ENCODE measurements at regions not wholly inside any gene's neighbourhood (a gene's known extent, or its start where the extent isn't known, plus 50 kb on each side); places are given as distances from the start of the nearest gene placed in this dataset.

GRCh38 chr17:34434052-34434451 is 71.0 kb upstream of the CCL1 start (continued):
- TF ChIP-seq CBX8 (IDR thresholded peaks at IDR 0.05; ENCODE audit: borderline replicate concordance, extremely low read depth, low read depth, low read length, poor library complexity, severe bottlenecking) (no peak), CCAR2 (IDR thresholded peaks at IDR 0.05; ENCODE audit: low read depth, low read length) (no peak), POLR2AphosphoS5 (IDR thresholded peaks at IDR 0.05; ENCODE audit: control insufficient read depth, insufficient read depth, low read depth, low read length) (no peak), NR1H2 (CRISPR knock-in tag; IDR thresholded peaks at IDR 0.05) (no peak), POU5F1 (IDR thresholded peaks at IDR 0.05; ENCODE audit: borderline replicate concordance, low read depth, low read length, partially characterized antibody) (no peak)

DNA sequence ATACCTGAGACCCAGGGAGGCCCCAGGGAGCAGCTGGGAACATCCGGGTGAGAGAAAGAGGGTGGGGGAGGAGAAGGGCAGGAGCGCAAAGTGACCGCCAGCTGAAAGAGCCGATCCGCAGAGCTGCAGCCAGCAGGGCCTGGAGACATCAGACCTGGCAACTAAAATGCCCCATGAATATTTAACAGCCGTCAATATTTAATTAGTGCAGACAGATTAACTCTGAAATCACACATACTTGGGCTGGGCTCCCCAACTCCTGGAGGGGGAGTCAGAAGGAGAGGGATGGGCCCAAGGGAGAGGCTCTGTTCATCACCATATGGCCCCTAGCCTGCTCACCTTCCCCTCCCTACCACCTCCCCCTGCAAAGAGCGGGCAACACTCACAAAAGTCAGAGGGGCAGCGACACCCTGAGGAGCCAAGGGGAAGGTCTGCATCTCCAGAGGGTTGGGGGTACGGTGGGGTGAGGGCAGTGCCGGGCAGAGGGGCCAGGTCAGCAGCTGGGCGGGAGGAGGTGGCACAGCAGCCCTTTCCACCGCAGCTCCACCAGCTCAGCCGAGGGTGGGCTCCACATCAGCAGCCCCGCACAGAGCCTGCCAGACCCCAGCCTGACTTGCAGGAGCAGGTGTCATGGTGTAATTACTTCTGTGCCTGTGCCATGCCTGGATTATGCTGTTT is 61.9 kb upstream of the CCL1 start:
- Histone ChIP-seq H3K27me3 (ENCODE audit: control insufficient read depth in 2 of 2, insufficient read depth in 2 of 2, low read length in 2 of 2) (peaks cover 16 to 26% of the 10 kb centered on the region in 2 experiments; a peak in 3 of 5 replicates), H4K20me1 (replicated peaks; ENCODE audit: control insufficient read depth, insufficient read depth, low read length) (no peaks in the 10 kb centered on the region), H3K9ac (ENCODE audit: insufficient read depth in 1 of 2, low read depth in 2 of 2, low read length in 2 of 2) (no peak overlapping the region), H3K79me2 (ENCODE audit: control insufficient read depth, insufficient read depth, low read length) (no peaks in the 10 kb centered on the region), H2AFZ (ENCODE audit: low read depth, low read length) (no peak overlapping the region), H3K27ac (ENCODE audit: extremely low read depth, low read depth, low read length) (no peak overlapping the region), H3K9me1 (ENCODE audit: control insufficient read depth, insufficient read depth, low read length) (no peaks in the 10 kb centered on the region), H3K4me2 (ENCODE audit: insufficient read depth, low read length) (no peak overlapping the region), H3K9me3 (replicated peaks; ENCODE audit: control insufficient read depth, insufficient read depth, low read depth, low read length) (no peaks in the 10 kb centered on the region), H3K4me1 (replicated peaks in 1 of 2; ENCODE audit: control insufficient read depth in 2 of 2, insufficient read depth in 2 of 2, low read length in 2 of 2) (peaks cover 0 to 4% of the 10 kb centered on the region in 2 experiments; a peak in 1 of 5 replicates), H3K36me3 (ENCODE audit: control insufficient read depth, insufficient read depth, low read length) (no peaks in the 10 kb centered on the region), H3K4me3 (no peak overlapping the region)
- POLR2A ChIA-PET, result interaction anchor here (0.6 kb wide), 1 partner anchor 29 kb away, joined by 3 read pairs; no protein-coding TSS in a partner anchor
- in situ Hi-C loops (cut with MboI) (loop anchor here (25.0 kb wide), 1 partner anchor 1312 kb away; the partner anchor contains the start of gene RASL10B), intact Hi-C loops (cut with micrococcal nuclease) (loop anchor here (5.0 to 10.0 kb wide), 2 partner anchors 470 to 697 kb away; partner anchors contain the start of gene FNDC8)
- no peak for DNase-seq (ENCODE audit: extremely low read depth in 1 of 4, low spot score in 3 of 4)
- TF ChIP-seq CTCF (IDR thresholded peaks at IDR 0.05 in 2 of 3, conservative IDR thresholded peaks at IDR 0.05 in 1 of 3; ENCODE audit: insufficient read depth in 2 of 3, low read depth in 1 of 3, low read length in 3 of 3), result peak in 2 of 3 experiments; percentile 13 to 19; a peak in 2 of 6 replicates
- TF ChIP-seq EZH2 (IDR thresholded peaks at IDR 0.05; ENCODE audit: borderline replicate concordance, low read depth, low read length), result no peak
- no peak for TF ChIP-seq AFF1 (IDR thresholded peaks at IDR 0.05; ENCODE audit: low read depth in 1 of 2, partially characterized antibody in 2 of 2)
- TF ChIP-seq CBX1 (IDR thresholded peaks at IDR 0.05; ENCODE audit: low read depth), result no peak
- TF ChIP-seq, protein P1, sequence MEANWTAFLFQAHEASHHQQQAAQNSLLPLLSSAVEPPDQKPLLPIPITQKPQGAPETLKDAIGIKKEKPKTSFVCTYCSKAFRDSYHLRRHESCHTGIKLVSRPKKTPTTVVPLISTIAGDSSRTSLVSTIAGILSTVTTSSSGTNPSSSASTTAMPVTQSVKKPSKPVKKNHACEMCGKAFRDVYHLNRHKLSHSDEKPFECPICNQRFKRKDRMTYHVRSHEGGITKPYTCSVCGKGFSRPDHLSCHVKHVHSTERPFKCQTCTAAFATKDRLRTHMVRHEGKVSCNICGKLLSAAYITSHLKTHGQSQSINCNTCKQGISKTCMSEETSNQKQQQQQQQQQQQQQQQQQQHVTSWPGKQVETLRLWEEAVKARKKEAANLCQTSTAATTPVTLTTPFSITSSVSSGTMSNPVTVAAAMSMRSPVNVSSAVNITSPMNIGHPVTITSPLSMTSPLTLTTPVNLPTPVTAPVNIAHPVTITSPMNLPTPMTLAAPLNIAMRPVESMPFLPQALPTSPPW (CRISPR knock-in tag; IDR thresholded peaks at IDR 0.05), result 0 out of 2 replicates have a peak, but pooled peaks have one; percentile 13
- BruUV-seq (replicated peaks), result no TSS peak
- WGBS (ENCODE audit: insufficient coverage, low coverage, missing lambda C conversion rate), result 17% methylated on average over 12 of the region's 14 CpGs
- ATAC-seq, result 0 out of 3 replicates have a peak, but pooled peaks have one; percentile 34
- no peak for FAIRE-seq
- CTCF ChIA-PET (ENCODE audit: low intra/inter-chr PET ratio), result interaction anchor here (0.8 kb wide), 1 partner anchor 225 kb away, joined by 3 read pairs; no protein-coding TSS in a partner anchor
